H1 (cell line): ENCODE measurements at regions not wholly inside any gene's neighbourhood (a gene's known extent, or its start where the extent isn't known, plus 50 kb on each side); places are given as distances from the start of the nearest gene placed in this dataset.

Source experiments
- CTCF ChIA-PET: fragments of 300-600 bp; sonication (Branson Sonifier 250); formaldehyde crosslinking; loops from one replicate; lab custom pipeline; 2021; ENCODE audit not compliant: partially characterized antibody; lab: Charles Lee
- POLR2A ChIA-PET: fragments of 300-600 bp; sonication (Branson Sonifier 250); formaldehyde crosslinking; loops from one replicate; lab custom pipeline; 2021; ENCODE audit warnings: inconsistent platforms; ENCODE audit not compliant: partially characterized antibody; lab: Charles Lee
- DNase-seq, 2 experiments: peaks; one replicate each; pipeline versions ENCODE4 v3.0.0 to v3.0.0-alpha.2; 2010 to 2022; ENCODE audit warnings: low spot score in 2 of 2, low read depth in 1 of 2, mixed read lengths in 1 of 2
- FAIRE-seq: peaks from 2 replicates; lab custom pipeline; 2011; peaks lifted over from hg19 to GRCh38; lab: Jason Lieb, UNC
- H2AFZ ChIP-seq: 2 replicates; pipeline ENCODE4 v1.8.1; 2012; ENCODE audit warnings: low read length, inconsistent platforms
- H2AK5ac ChIP-seq: 2 replicates; pipeline ENCODE4 v1.6.1; 2013; ENCODE audit warnings: low read depth, low read length
- H2BK120ac ChIP-seq: replicated peaks from 2 replicates; pipeline ENCODE3; 2013; ENCODE audit warnings: low read depth, low read length, inconsistent platforms
- H2BK12ac ChIP-seq: 2 replicates; pipeline ENCODE4 v1.6.1; 2013; ENCODE audit warnings: low read depth, low read length
- H2BK15ac ChIP-seq: 2 replicates; pipeline ENCODE4 v1.6.1; 2013; ENCODE audit warnings: low read length
- H2BK20ac ChIP-seq: 2 replicates; pipeline ENCODE4 v1.6.1; 2013; ENCODE audit warnings: low read length
- H2BK5ac ChIP-seq: 2 replicates; pipeline ENCODE4 v1.6.1; 2013; ENCODE audit warnings: low read depth, low read length
- H3K14ac ChIP-seq: 2 replicates; pipeline ENCODE4 v1.6.1; 2013; ENCODE audit warnings: inconsistent platforms; ENCODE audit not compliant: insufficient read length
- H3K18ac ChIP-seq: 2 replicates; pipeline ENCODE4 v1.6.1; 2013; ENCODE audit warnings: low read length; ENCODE audit errors: extremely low read depth
- H3K23ac ChIP-seq: 2 replicates; pipeline ENCODE4 v1.6.1; 2013; ENCODE audit warnings: inconsistent platforms; ENCODE audit not compliant: insufficient read length
- H3K23me2 ChIP-seq: 2 replicates; pipeline ENCODE4 v1.6.1; 2013; ENCODE audit warnings: low read depth, low read length
- H3K27ac ChIP-seq: 2 replicates; pipeline ENCODE4 v1.6.1; 2011; ENCODE audit warnings: low read depth, low read length, inconsistent platforms
- H3K27me3 ChIP-seq, 4 experiments: replicated peaks in 1 of 4; 1 replicate in 1 of 4; 2 replicates in 3 of 4; pipeline versions ENCODE4 v1.6.1 to v1.8.1; 2011 to 2013; ENCODE audit warnings: low read length in 3 of 4, mild to moderate bottlenecking in 3 of 4, inconsistent platforms in 2 of 4, mixed read lengths in 2 of 4, moderate library complexity in 1 of 4; ENCODE audit not compliant: control insufficient read depth in 3 of 4, insufficient read depth in 3 of 4; ENCODE audit errors: extremely low read depth in 1 of 4
- H3K36me3 ChIP-seq, 4 experiments: 2 replicates each; pipeline versions ENCODE4 v1.6.1 to v1.8.1; 2011 to 2013; ENCODE audit warnings: mild to moderate bottlenecking in 4 of 4, low read length in 3 of 4, moderate library complexity in 2 of 4, control low read depth in 1 of 4, inconsistent platforms in 1 of 4; ENCODE audit not compliant: insufficient read depth in 4 of 4, control insufficient read depth in 2 of 4
- H3K4ac ChIP-seq: replicated peaks from 2 replicates; pipeline ENCODE3; 2013; ENCODE audit warnings: low read length, low read depth, mixed read lengths, inconsistent platforms; ENCODE audit not compliant: insufficient read length
- H3K4me1 ChIP-seq, 4 experiments: replicated peaks in 1 of 4; 1 replicate in 1 of 4; 2 replicates in 3 of 4; pipeline versions ENCODE4 v1.6.1 to v1.8.1; 2011 to 2013; ENCODE audit warnings: low read length in 3 of 4, inconsistent platforms in 2 of 4, mixed read lengths in 1 of 4; ENCODE audit not compliant: insufficient read depth in 4 of 4, control insufficient read depth in 3 of 4
- H3K4me2 ChIP-seq, 2 experiments: 2 replicates each; pipeline versions ENCODE4 v1.6.1 to v1.8.1; 2011 to 2013; ENCODE audit warnings: low read depth in 2 of 2, low read length in 2 of 2, control low read depth in 1 of 2, inconsistent platforms in 1 of 2, mild to moderate bottlenecking in 1 of 2; ENCODE audit not compliant: insufficient read depth in 1 of 2
- H3K4me3 ChIP-seq, 4 experiments: fragments of 200-600, 300-600 bp in 1 of 4; sonication (generic), shearing (Covaris generic), sonication (Bioruptor Twin) in 1 of 4; 2 replicates each; pipeline versions ENCODE4 v1.5.1 to v1.8.1; 2011 to 2016; ENCODE audit warnings: low read length in 4 of 4, low read depth in 3 of 4, control low read depth in 2 of 4, inconsistent platforms in 2 of 4, mild to moderate bottlenecking in 2 of 4, mixed read lengths in 1 of 4, moderate library complexity in 1 of 4; ENCODE audit not compliant: insufficient read depth in 2 of 4; ENCODE audit errors: extremely low read depth in 1 of 4
- H3K56ac ChIP-seq: replicated peaks from 2 replicates; pipeline ENCODE3; 2013; ENCODE audit warnings: low read depth, mild to moderate bottlenecking, mixed read lengths, low read length, inconsistent platforms; ENCODE audit not compliant: insufficient read length
- H3K79me1 ChIP-seq: 2 replicates; pipeline ENCODE4 v1.6.1; 2013; ENCODE audit warnings: low read depth, low read length, control low read depth
- H3K79me2 ChIP-seq, 2 experiments: 2 replicates each; pipeline versions ENCODE4 v1.6.1 to v1.8.1; 2012 to 2013; ENCODE audit warnings: low read length in 2 of 2, mild to moderate bottlenecking in 2 of 2, inconsistent platforms in 1 of 2; ENCODE audit not compliant: insufficient read depth in 2 of 2, control insufficient read depth in 1 of 2
- H3K9ac ChIP-seq, 4 experiments: replicated peaks in 1 of 4; 1 replicate in 1 of 4; 2 replicates in 3 of 4; pipeline versions ENCODE4 v1.6.1 to v1.8.1; 2011 to 2013; ENCODE audit warnings: low read depth in 3 of 4, low read length in 3 of 4, control low read depth in 2 of 4, mild to moderate bottlenecking in 2 of 4, moderate library complexity in 2 of 4, inconsistent platforms in 1 of 4; ENCODE audit errors: extremely low read depth in 1 of 4
- H3K9me3 ChIP-seq, 2 experiments: 2 replicates each; pipeline versions ENCODE4 v1.6.1 to v1.8.1; 2012 to 2013; ENCODE audit warnings: mild to moderate bottlenecking in 2 of 2, moderate library complexity in 2 of 2, control low read depth in 1 of 2, inconsistent platforms in 1 of 2, low read depth in 1 of 2, low read length in 1 of 2, mixed read lengths in 1 of 2; ENCODE audit not compliant: insufficient read depth in 2 of 2
- H4K20me1 ChIP-seq, 2 experiments: replicated peaks in 1 of 2; 2 replicates each; pipeline versions ENCODE3 to v1.8.1; 2011 to 2013; ENCODE audit warnings: inconsistent platforms in 2 of 2, low read length in 2 of 2, mild to moderate bottlenecking in 1 of 2; ENCODE audit not compliant: insufficient read depth in 2 of 2, control insufficient read depth in 1 of 2
- H4K5ac ChIP-seq: 2 replicates; pipeline ENCODE4 v1.6.1; 2013; ENCODE audit warnings: low read length, low read depth, mixed read lengths, inconsistent platforms; ENCODE audit not compliant: insufficient read length
- H4K8ac ChIP-seq: 2 replicates; pipeline ENCODE4 v1.8.0; 2013; ENCODE audit warnings: mild to moderate bottlenecking, moderate library complexity, low read length, inconsistent platforms; ENCODE audit not compliant: insufficient read depth; ENCODE audit errors: extremely low read depth
- H4K91ac ChIP-seq: replicated peaks from 2 replicates; pipeline ENCODE3; 2013; ENCODE audit warnings: low read length, mixed read lengths, inconsistent platforms; ENCODE audit not compliant: insufficient read length
- ASH2L ChIP-seq: fragments of 200-600, 300-600 bp; sonication (generic); IDR thresholded peaks from one replicate; pipeline ENCODE4 v1.7.1; 2017; ENCODE audit warnings: low read length
- CEBPB ChIP-seq: IDR thresholded peaks from 2 replicates; pipeline ENCODE4 v1.6.1; 2012; ENCODE audit warnings: low read depth, low read length
- WGBS, 2 experiments: shearing (Covaris generic) in 1 of 2; methylation state at CpG; one replicate each; pipeline versions ENCODE4 v1.1.6 to v1.1.7; 2013 to 2015; ENCODE audit warnings: low lambda C conversion rate in 2 of 2, mixed read lengths in 2 of 2, inconsistent platforms in 1 of 2, low coverage in 1 of 2, missing lambda C conversion rate in 1 of 2; ENCODE audit not compliant: insufficient replicate concordance in 2 of 2, insufficient coverage in 1 of 2, insufficient read length in 1 of 2; ENCODE audit errors: extremely low coverage in 1 of 2, missing lambda C conversion rate in 1 of 2; 5-methylcytosine and 5-hydroxymethylcytosine counted together
- TF ChIP-seq, protein P1 (sequence below): IDR thresholded peaks from 2 replicates; pipeline ENCODE4 v1.6.1; 2012; ENCODE audit warnings: inconsistent platforms

- Histone ChIP-seq H2BK5ac (no peak overlapping the region), H4K91ac (no peak overlapping the region), H2AK5ac (no peak overlapping the region), H3K9me3 (no peaks in the 10 kb centered on the region), H3K4me2 (no peak overlapping the region), H3K79me2 (no peaks in the 10 kb centered on the region), H2AFZ (no peak overlapping the region), H3K23me2 (no peaks in the 10 kb centered on the region), H3K27ac (no peak overlapping the region), H3K36me3 (no peaks in the 10 kb centered on the region), H3K79me1 (no peaks in the 10 kb centered on the region), H2BK20ac (no peak overlapping the region), H3K56ac (no peak overlapping the region), H4K5ac (no peak overlapping the region), H2BK12ac (no peak overlapping the region), H3K4ac (no peak overlapping the region), H4K20me1 (no peaks in the 10 kb centered on the region), H4K8ac (no peak overlapping the region), H3K27me3 (no peaks in the 10 kb centered on the region), H3K4me3 (no peak overlapping the region), H2BK15ac (no peak overlapping the region), H3K9ac (no peak overlapping the region), H3K23ac (no peak overlapping the region), H3K14ac (no peak overlapping the region), H3K18ac (no peak overlapping the region), H3K4me1 (no peaks in the 10 kb centered on the region), H2BK120ac (no peak overlapping the region)
- TF ChIP-seq CEBPB (no peak), ASH2L (no peak)
- TF ChIP-seq, protein P1, sequence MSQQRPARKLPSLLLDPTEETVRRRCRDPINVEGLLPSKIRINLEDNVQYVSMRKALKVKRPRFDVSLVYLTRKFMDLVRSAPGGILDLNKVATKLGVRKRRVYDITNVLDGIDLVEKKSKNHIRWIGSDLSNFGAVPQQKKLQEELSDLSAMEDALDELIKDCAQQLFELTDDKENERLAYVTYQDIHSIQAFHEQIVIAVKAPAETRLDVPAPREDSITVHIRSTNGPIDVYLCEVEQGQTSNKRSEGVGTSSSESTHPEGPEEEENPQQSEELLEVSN: no peak
- POLR2A ChIA-PET: no interaction called here
- no peak for FAIRE-seq
- 95% methylated on average over 4 of the region's 4 CpGs; no CpG with 5 or more reads in 1 of the 2 experiments for WGBS, 2 experiments
- CTCF ChIA-PET: interaction anchor here (0.7 to 6.5 kb wide), 18 partner anchors 9 to 231 kb away, joined by 3 to 50 read pairs (median 4); no protein-coding TSS in a partner anchor
- DNase-seq: no peak
Measured at GRCh38 chr1:25116832-25117231, 115.5 kb downstream of the SYF2 start.
